ENCODE measurements at regions not wholly inside any gene's neighbourhood (a gene's known extent, or its start where the extent isn't known, plus 50 kb on each side); places are given as distances from the start of the nearest gene placed in this dataset.

- H3K4me1 ChIP-seq (ENCODE audit: control insufficient read depth, insufficient read depth, low read length), result no peaks in the 10 kb centered on the region
- no peaks in the 10 kb centered on the region for H3K27me3 ChIP-seq (ENCODE audit: control insufficient read depth, insufficient read depth, low read length)
- TF ChIP-seq TCF7L2 (IDR thresholded peaks at IDR 0.05; ENCODE audit: low read depth, low read length) (no peak), CTCF (IDR thresholded peaks at IDR 0.05) (no peak), SIN3A (IDR thresholded peaks at IDR 0.05; ENCODE audit: borderline replicate concordance, insufficient read depth, low read depth, low read length) (no peak), REST (IDR thresholded peaks at IDR 0.05; ENCODE audit: insufficient read depth in 1 of 2, low read depth in 2 of 2, low read length in 1 of 2) (no peak), POLR2AphosphoS5 (IDR thresholded peaks at IDR 0.05; ENCODE audit: low read depth, low read length) (no peak)
- ChIA-PET CTCF (no interaction called here), POLR2A (no interaction called here)
- in situ Hi-C loops (cut with HindIII; ENCODE audit: low pct_unique_long_range_greater_than_20kb, low sequenced_read_pairs), result no loop called here
- ATAC-seq (no peak), DNase-seq (ENCODE audit: low read depth, low spot score) (no peak)
- H3K9me3 ChIP-seq (ENCODE audit: control insufficient read depth, insufficient read depth, low read depth, low read length), result no peaks in the 10 kb centered on the region
- no peaks in the 10 kb centered on the region for H3K36me3 ChIP-seq (ENCODE audit: control insufficient read depth, insufficient read depth, low read length)
- no peak overlapping the region for H3K4me3 ChIP-seq (ENCODE audit: low read depth in 2 of 2, low read length in 2 of 2)
- intact Hi-C loops (cut with micrococcal nuclease; ENCODE audit: unreplicated experiment), result no loop called here
- BruUV-seq (replicated peaks), result no TSS peak
- H3K27ac ChIP-seq (ENCODE audit: low read length), result no peak overlapping the region
These were observed 251.9 kb upstream of the SOX5 start for GRCh38 chr12:24201258-24201970.

- Histone ChIP-seq H3K36me3 (ENCODE audit: control insufficient read depth, insufficient read depth, low read length) (no peaks in the 10 kb centered on the region), H3K9me3 (ENCODE audit: control insufficient read depth, insufficient read depth, low read depth, low read length) (no peaks in the 10 kb centered on the region), H3K27me3 (ENCODE audit: control insufficient read depth, insufficient read depth, low read length) (no peaks in the 10 kb centered on the region), H3K4me3 (ENCODE audit: low read depth in 2 of 2, low read length in 2 of 2) (no peak overlapping the region), H3K4me1 (ENCODE audit: control insufficient read depth, insufficient read depth, low read length) (no peaks in the 10 kb centered on the region), H3K27ac (ENCODE audit: low read length) (no peak overlapping the region)
- TF ChIP-seq POLR2AphosphoS5 (IDR thresholded peaks at IDR 0.05; ENCODE audit: low read depth, low read length), result no peak
- TF ChIP-seq TCF7L2 (IDR thresholded peaks at IDR 0.05; ENCODE audit: low read depth, low read length), result no peak
- TF ChIP-seq CTCF (IDR thresholded peaks at IDR 0.05), result no peak
- no peak for TF ChIP-seq SIN3A (IDR thresholded peaks at IDR 0.05; ENCODE audit: borderline replicate concordance, insufficient read depth, low read depth, low read length)
- no peak for TF ChIP-seq REST (IDR thresholded peaks at IDR 0.05; ENCODE audit: insufficient read depth in 1 of 2, low read depth in 2 of 2, low read length in 1 of 2)
- ChIA-PET POLR2A (no interaction called here), CTCF (no interaction called here)
- in situ Hi-C loops (cut with HindIII; ENCODE audit: low pct_unique_long_range_greater_than_20kb, low sequenced_read_pairs), result no loop called here
- no TSS peak for BruUV-seq (replicated peaks)
- intact Hi-C loops (cut with micrococcal nuclease; ENCODE audit: unreplicated experiment), result no loop called here
- ATAC-seq (no peak), DNase-seq (ENCODE audit: low read depth, low spot score) (no peak)
These were observed 250.5 kb upstream of the SOX5 start for GRCh38 chr12:24200010-24200409.

Measured in Panc1 (cell line).